Amniotic stem cell (primary cell): ENCODE measurements at regions not wholly inside any gene's neighbourhood (a gene's known extent, or its start where the extent isn't known, plus 50 kb on each side); places are given as distances from the start of the nearest gene placed in this dataset.

Experiments
- DNase-seq: peaks from one replicate; lab custom pipeline; 2025; lab: John Stamatoyannopoulos, UW

- no peak for DNase-seq
Measured at GRCh38 chr9:105861972-105862371, 167.6 kb downstream of the TMEM38B start.

- DNase-seq, result no peak
Measured at GRCh38 chr9:105864248-105864898, 170.0 kb downstream of the TMEM38B start.

- no peak for DNase-seq
Measured at GRCh38 chr9:105865285-105865684, 170.9 kb downstream of the TMEM38B start.

GRCh38 chr9:105871540-105871939, 177.2 kb downstream of the TMEM38B start:
- no peak for DNase-seq

GRCh38 chr9:105873801-105874200, 179.5 kb downstream of the TMEM38B start:
- no peak for DNase-seq

- DNase-seq, result no peak
Measured at GRCh38 chr9:105877721-105878120, 183.4 kb downstream of the TMEM38B start.

- no peak for DNase-seq
Measured at GRCh38 chr9:105879181-105879580, 184.8 kb downstream of the TMEM38B start.

GRCh38 chr9:105880517-105880916, 186.2 kb downstream of the TMEM38B start:
- DNase-seq, result no peak

- no peak for DNase-seq
Measured at GRCh38 chr9:105881021-105881420, 186.7 kb downstream of the TMEM38B start.

GRCh38 chr9:105881654-105882349, 187.5 kb downstream of the TMEM38B start:
- peak; percentile 40 for DNase-seq

- no peak for DNase-seq
Measured at GRCh38 chr9:105883847-105884246, 189.5 kb downstream of the TMEM38B start.

- no peak for DNase-seq
Measured at GRCh38 chr9:105884416-105884815, 190.1 kb downstream of the TMEM38B start.

GRCh38 chr9:105886136-105886535, 191.8 kb downstream of the TMEM38B start:
- DNase-seq, result no peak

GRCh38 chr9:105887679-105888078, 193.3 kb downstream of the TMEM38B start:
- DNase-seq, result no peak

- DNase-seq, result no peak
Measured at GRCh38 chr9:105890046-105890822, 195.9 kb downstream of the TMEM38B start.

GRCh38 chr9:105900123-105900522, 205.8 kb downstream of the TMEM38B start:
- DNase-seq, result no peak

- DNase-seq, result no peak
Measured at GRCh38 chr9:105901514-105902109, 207.3 kb downstream of the TMEM38B start.

- DNase-seq, result no peak
Measured at GRCh38 chr9:105908069-105908468, 213.7 kb downstream of the TMEM38B start.

GRCh38 chr9:105911104-105911911, 217.0 kb downstream of the TMEM38B start:
- no peak for DNase-seq

GRCh38 chr9:105912157-105912862, 218.0 kb downstream of the TMEM38B start:
- DNase-seq, result no peak
